GDM1 (cell line): ENCODE measurements at regions not wholly inside any gene's neighbourhood (a gene's known extent, or its start where the extent isn't known, plus 50 kb on each side); places are given as distances from the start of the nearest gene placed in this dataset.

ENCODE experiments used
- DNase-seq: peaks from one replicate; lab custom pipeline; 2025; lab: John Stamatoyannopoulos, UW

GRCh38 chr6:147037881-147038280 lies 166.3 kb upstream of the STXBP5 start:
- DNase-seq, result no peak

GRCh38 chr6:147040121-147040910 lies 163.9 kb upstream of the STXBP5 start:
- DNase-seq, result no peak

- no peak for DNase-seq
These were observed 161.5 kb upstream of the STXBP5 start for GRCh38 chr6:147042679-147043078.

GRCh38 chr6:147043994-147044477 lies 160.2 kb upstream of the STXBP5 start:
- DNase-seq, result peak; percentile 48

- peak; percentile 34 for DNase-seq
These were observed 157.9 kb upstream of the STXBP5 start for GRCh38 chr6:147046141-147046877.

- no peak for DNase-seq
These were observed 155.3 kb upstream of the STXBP5 start for GRCh38 chr6:147048930-147049329.

- DNase-seq, result no peak
These were observed 150.8 kb upstream of the STXBP5 start for GRCh38 chr6:147053311-147053921.

- no peak for DNase-seq
These were observed 150.1 kb upstream of the STXBP5 start for GRCh38 chr6:147054158-147054557.

- DNase-seq, result no peak
These were observed 149.3 kb upstream of the STXBP5 start for GRCh38 chr6:147054871-147055270.

- no peak for DNase-seq
These were observed 148.3 kb upstream of the STXBP5 start for GRCh38 chr6:147055821-147056392.

GRCh38 chr6:147057188-147057587 lies 147.0 kb upstream of the STXBP5 start:
- no peak for DNase-seq

GRCh38 chr6:147057705-147058342 lies 146.4 kb upstream of the STXBP5 start:
- DNase-seq, result no peak

- DNase-seq, result no peak
These were observed 145.3 kb upstream of the STXBP5 start for GRCh38 chr6:147058786-147059385.

GRCh38 chr6:147060636-147061035 lies 143.6 kb upstream of the STXBP5 start:
- no peak for DNase-seq

- no peak for DNase-seq
These were observed 143.0 kb upstream of the STXBP5 start for GRCh38 chr6:147061252-147061651.

GRCh38 chr6:147063469-147064031 lies 140.7 kb upstream of the STXBP5 start:
- DNase-seq, result no peak

GRCh38 chr6:147065786-147066185 lies 138.4 kb upstream of the STXBP5 start:
- DNase-seq, result no peak

- DNase-seq, result no peak
These were observed 137.0 kb upstream of the STXBP5 start for GRCh38 chr6:147067184-147067583.

- peak; percentile 16 for DNase-seq
These were observed 132.4 kb upstream of the STXBP5 start for GRCh38 chr6:147071776-147072175.

- DNase-seq, result no peak
These were observed 128.8 kb upstream of the STXBP5 start for GRCh38 chr6:147075381-147075780.

- DNase-seq, result no peak
These were observed 127.0 kb upstream of the STXBP5 start for GRCh38 chr6:147077251-147077650.
